CD4-positive, alpha-beta T cell (primary cell): ENCODE measurements at regions not wholly inside any gene's neighbourhood (a gene's known extent, or its start where the extent isn't known, plus 50 kb on each side); places are given as distances from the start of the nearest gene placed in this dataset.

Experiments
- ATAC-seq: fragments of 200-7000 bp; cut with Tn5 transposase; one replicate; pipeline ENCODE4 v1.10.0; 2022; ENCODE audit warnings: mild to moderate bottlenecking; ENCODE audit not compliant: poor library complexity
- CTCF ChIA-PET: fragments of 350-600 bp; sonication (Branson Sonifier 250); formaldehyde crosslinking; loops from one replicate; lab custom pipeline; 2021; ENCODE audit warnings: antibody characterized with exemption, inconsistent platforms; lab: Charles Lee
- POLR2A ChIA-PET: fragments of 350-600 bp; sonication (Branson Sonifier 250); formaldehyde crosslinking; loops from one replicate; lab custom pipeline; 2021; ENCODE audit warnings: antibody characterized with exemption, inconsistent platforms; lab: Charles Lee
- DNase-seq, 14 experiments: peaks; one replicate each; pipeline ENCODE4 v3.0.0-alpha.2; 2013 to 2020; ENCODE audit warnings: mixed read lengths in 2 of 14
- H3K27ac ChIP-seq, 2 donors: one replicate each; pipeline versions ENCODE4 v1.5.1 to v1.7.0; 2013; ENCODE audit warnings: low read length in 2 of 2, low read depth in 1 of 2, mild to moderate bottlenecking in 1 of 2
- H3K27me3 ChIP-seq, 2 experiments: 1 replicate in 1 of 2; 2 replicates in 1 of 2; pipeline versions ENCODE4 v1.6.1 to v1.7.0; 2013; ENCODE audit warnings: low read length in 2 of 2, control low read depth in 1 of 2, mild to moderate bottlenecking in 1 of 2, moderate library complexity in 1 of 2; ENCODE audit not compliant: insufficient read depth in 2 of 2, control insufficient read depth in 1 of 2
- H3K36me3 ChIP-seq: one replicate; pipeline ENCODE4 v1.6.1; 2013; ENCODE audit warnings: low read length, control low read depth; ENCODE audit not compliant: insufficient read depth
- H3K4me1 ChIP-seq: one replicate; pipeline ENCODE4 v1.6.1; 2013; ENCODE audit warnings: low read length, control low read depth; ENCODE audit not compliant: insufficient read depth
- H3K4me3 ChIP-seq: one replicate; pipeline ENCODE4 v1.5.1; 2013; ENCODE audit warnings: mild to moderate bottlenecking, low read length, moderate library complexity
- H3K9me3 ChIP-seq, 2 experiments: 1 replicate in 1 of 2; 2 replicates in 1 of 2; pipeline versions ENCODE4 v1.6.1 to v1.7.0; 2013; ENCODE audit warnings: low read length in 2 of 2, mild to moderate bottlenecking in 2 of 2, control low read depth in 1 of 2, moderate library complexity in 1 of 2; ENCODE audit not compliant: control insufficient read depth in 1 of 2, insufficient read depth in 1 of 2
- H3K27ac Mint-ChIP-seq: one replicate; pipeline ENCODE4 v1.8.0; 2020; ENCODE audit warnings: mixed read lengths
- H3K27me3 Mint-ChIP-seq: one replicate; pipeline ENCODE4 v1.8.0; 2021; ENCODE audit warnings: mixed read lengths
- H3K36me3 Mint-ChIP-seq: one replicate; pipeline ENCODE4 v1.8.0; 2021; ENCODE audit warnings: low read depth, mixed read lengths
- H3K4me1 Mint-ChIP-seq: one replicate; pipeline ENCODE4 v1.8.0; 2021; ENCODE audit warnings: low read depth, mixed read lengths
- H3K4me3 Mint-ChIP-seq: one replicate; pipeline ENCODE4 v1.8.0; 2020; ENCODE audit warnings: mild to moderate bottlenecking, mixed read lengths
- H3K9me3 Mint-ChIP-seq: one replicate; pipeline ENCODE4 v1.8.0; 2020; ENCODE audit warnings: mixed read lengths
- intact Hi-C, 2 experiments: fragments of 100-400 bp; cut with DNase I in 1 of 2; cut with micrococcal nuclease in 1 of 2; formaldehyde crosslinking; loops; one replicate each; pipeline versions ENCODE4 v1.15.1 to v1.9.0; 2023 to 2025; cut with DNase I, micrococcal nuclease
- TF ChIP-seq, protein P1 (sequence below): fragments of 200-600 bp; IDR thresholded peaks from one replicate; pipeline ENCODE4 v1.8.0; 2022; ENCODE audit warnings: antibody characterized with exemption, mild to moderate bottlenecking

DNA sequence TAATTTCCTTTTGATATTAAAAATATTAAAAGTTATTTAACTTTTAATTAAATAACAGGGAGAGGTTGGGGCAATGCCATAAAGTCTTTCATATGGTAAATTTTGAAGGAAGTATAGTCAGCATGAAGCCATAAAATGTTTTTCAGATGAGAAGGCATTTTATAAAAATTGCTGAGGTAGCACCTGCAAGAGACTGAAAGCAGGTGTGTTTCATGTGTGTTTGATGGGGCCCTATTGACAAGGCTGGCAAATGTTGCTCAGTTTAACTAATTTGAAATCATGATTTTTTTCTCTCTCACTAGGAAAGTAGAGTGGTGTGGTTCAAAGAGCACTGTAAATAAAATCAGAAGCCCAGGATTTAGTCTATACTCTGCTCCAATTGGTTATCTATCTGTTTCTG is 805.8 kb upstream of the C9orf72 start:
- H3K9me3 Mint-ChIP-seq: peaks cover 9% of the 10 kb centered on the region
- H3K27me3 ChIP-seq: no peaks in the 10 kb centered on the region
- ATAC-seq: no peak
- H3K9me3 ChIP-seq: no peaks in the 10 kb centered on the region
- no peak for DNase-seq
- H3K27ac Mint-ChIP-seq: no peak overlapping the region
- no peak overlapping the region for H3K4me3 Mint-ChIP-seq
- H3K4me1 ChIP-seq: no peaks in the 10 kb centered on the region
- H3K27me3 Mint-ChIP-seq: no peaks in the 10 kb centered on the region
- no peaks in the 10 kb centered on the region for H3K36me3 Mint-ChIP-seq
- CTCF ChIA-PET: no interaction called here
- intact Hi-C loops: no loop called here
- no peak overlapping the region for H3K27ac ChIP-seq
- no peaks in the 10 kb centered on the region for H3K36me3 ChIP-seq
- H3K4me1 Mint-ChIP-seq: no peaks in the 10 kb centered on the region
- TF ChIP-seq, protein P1, sequence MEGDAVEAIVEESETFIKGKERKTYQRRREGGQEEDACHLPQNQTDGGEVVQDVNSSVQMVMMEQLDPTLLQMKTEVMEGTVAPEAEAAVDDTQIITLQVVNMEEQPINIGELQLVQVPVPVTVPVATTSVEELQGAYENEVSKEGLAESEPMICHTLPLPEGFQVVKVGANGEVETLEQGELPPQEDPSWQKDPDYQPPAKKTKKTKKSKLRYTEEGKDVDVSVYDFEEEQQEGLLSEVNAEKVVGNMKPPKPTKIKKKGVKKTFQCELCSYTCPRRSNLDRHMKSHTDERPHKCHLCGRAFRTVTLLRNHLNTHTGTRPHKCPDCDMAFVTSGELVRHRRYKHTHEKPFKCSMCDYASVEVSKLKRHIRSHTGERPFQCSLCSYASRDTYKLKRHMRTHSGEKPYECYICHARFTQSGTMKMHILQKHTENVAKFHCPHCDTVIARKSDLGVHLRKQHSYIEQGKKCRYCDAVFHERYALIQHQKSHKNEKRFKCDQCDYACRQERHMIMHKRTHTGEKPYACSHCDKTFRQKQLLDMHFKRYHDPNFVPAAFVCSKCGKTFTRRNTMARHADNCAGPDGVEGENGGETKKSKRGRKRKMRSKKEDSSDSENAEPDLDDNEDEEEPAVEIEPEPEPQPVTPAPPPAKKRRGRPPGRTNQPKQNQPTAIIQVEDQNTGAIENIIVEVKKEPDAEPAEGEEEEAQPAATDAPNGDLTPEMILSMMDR: no peak
- POLR2A ChIA-PET: no interaction called here
- H3K4me3 ChIP-seq: no peak overlapping the region

DNA sequence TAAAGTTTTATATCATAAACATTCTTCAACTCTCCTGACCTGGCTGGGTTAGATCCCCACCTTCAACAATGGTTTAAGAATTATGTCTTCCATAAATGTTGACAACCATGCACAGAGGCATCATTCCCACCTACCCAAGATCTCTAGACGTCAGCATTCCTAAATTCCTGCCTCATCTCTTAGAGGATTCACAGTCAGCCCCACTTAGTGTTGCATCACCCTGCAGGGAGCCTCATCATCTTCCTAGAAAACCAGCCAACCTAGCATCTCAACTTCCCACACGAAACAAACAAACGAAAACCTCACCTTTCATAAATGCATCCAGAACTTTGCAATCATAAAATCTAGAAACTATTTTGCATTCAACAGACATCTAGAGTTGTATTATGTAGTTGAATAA is 816.1 kb upstream of the C9orf72 start:
- H3K36me3 ChIP-seq: no peaks in the 10 kb centered on the region
- no peak overlapping the region for H3K27ac Mint-ChIP-seq
- ChIA-PET CTCF (no interaction called here), POLR2A (no interaction called here)
- H3K27ac ChIP-seq: no peak overlapping the region
- H3K27me3 ChIP-seq: no peaks in the 10 kb centered on the region
- H3K4me1 ChIP-seq: no peaks in the 10 kb centered on the region
- H3K36me3 Mint-ChIP-seq: no peaks in the 10 kb centered on the region
- H3K9me3 ChIP-seq: peaks cover 0 to 8% of the 10 kb centered on the region in 2 experiments
- no peaks in the 10 kb centered on the region for H3K27me3 Mint-ChIP-seq
- H3K4me3 Mint-ChIP-seq: no peak overlapping the region
- DNase-seq (no peak), ATAC-seq (no peak)
- no peaks in the 10 kb centered on the region for H3K4me1 Mint-ChIP-seq
- TF ChIP-seq, protein P1: no peak
- H3K4me3 ChIP-seq: no peak overlapping the region
- peaks cover 6% of the 10 kb centered on the region for H3K9me3 Mint-ChIP-seq
- intact Hi-C loops: no loop called here

- TF ChIP-seq, protein P1: no peak
- intact Hi-C loops: no loop called here
- Histone ChIP-seq H3K9me3 (peaks cover 0 to 10% of the 10 kb centered on the region in 2 experiments), H3K27me3 (no peaks in the 10 kb centered on the region), H3K4me1 (no peaks in the 10 kb centered on the region), H3K4me3 (no peak overlapping the region), H3K27ac (no peak overlapping the region), H3K36me3 (no peaks in the 10 kb centered on the region)
- Mint-ChIP-seq H3K4me1 (no peaks in the 10 kb centered on the region), H3K9me3 (peaks cover 2% of the 10 kb centered on the region), H3K27me3 (no peaks in the 10 kb centered on the region), H3K4me3 (no peak overlapping the region), H3K36me3 (no peaks in the 10 kb centered on the region), H3K27ac (no peak overlapping the region)
- DNase-seq (no peak), ATAC-seq (no peak)
- CTCF ChIA-PET: no interaction called here
- POLR2A ChIA-PET: no interaction called here
Observed at GRCh38 chr9:28394774-28395173, 821.5 kb upstream of the C9orf72 start.
